NCI-H446 (cell line): ENCODE measurements at regions not wholly inside any gene's neighbourhood (a gene's known extent, or its start where the extent isn't known, plus 50 kb on each side); places are given as distances from the start of the nearest gene placed in this dataset.

Source experiments
- DNase-seq, 2 experiments: peaks; one replicate each; lab custom pipeline; 2025; lab: John Stamatoyannopoulos, UW

GRCh38 chr7:68478326-68478725 is 1119.9 kb upstream of the AUTS2 start:
- DNase-seq, result no peak

GRCh38 chr7:68482800-68483199 is 1115.5 kb upstream of the AUTS2 start:
- DNase-seq, result no peak

GRCh38 chr7:68484731-68485130 is 1113.5 kb upstream of the AUTS2 start:
- DNase-seq, result no peak

- no peak for DNase-seq
These were observed 1112.9 kb upstream of the AUTS2 start for GRCh38 chr7:68485253-68485917.

- no peak for DNase-seq
These were observed 1109.8 kb upstream of the AUTS2 start for GRCh38 chr7:68488341-68489060.

- DNase-seq, result no peak
These were observed 1106.5 kb upstream of the AUTS2 start for GRCh38 chr7:68491523-68492358.

GRCh38 chr7:68492359-68492690 is 1106.0 kb upstream of the AUTS2 start:
- no peak for DNase-seq

GRCh38 chr7:68503400-68503799 is 1094.9 kb upstream of the AUTS2 start:
- DNase-seq, result no peak

GRCh38 chr7:68504716-68505115 is 1093.6 kb upstream of the AUTS2 start:
- DNase-seq, result no peak

- DNase-seq, result no peak
These were observed 1092.6 kb upstream of the AUTS2 start for GRCh38 chr7:68505721-68506120.

GRCh38 chr7:68507668-68508067 is 1090.6 kb upstream of the AUTS2 start:
- no peak for DNase-seq

- no peak for DNase-seq
These were observed 1089.2 kb upstream of the AUTS2 start for GRCh38 chr7:68509054-68509453.

GRCh38 chr7:68509603-68510002 is 1088.7 kb upstream of the AUTS2 start:
- DNase-seq, result no peak

GRCh38 chr7:68511281-68511680 is 1087.0 kb upstream of the AUTS2 start:
- no peak for DNase-seq

GRCh38 chr7:68512466-68512865 is 1085.8 kb upstream of the AUTS2 start:
- DNase-seq, result no peak

- DNase-seq, result no peak
These were observed 1080.2 kb upstream of the AUTS2 start for GRCh38 chr7:68518060-68518459.

GRCh38 chr7:68524126-68524525 is 1074.1 kb upstream of the AUTS2 start:
- DNase-seq, result no peak

- no peak for DNase-seq
These were observed 1069.1 kb upstream of the AUTS2 start for GRCh38 chr7:68529221-68529620.

GRCh38 chr7:68535266-68535665 is 1063.0 kb upstream of the AUTS2 start:
- DNase-seq, result no peak

- no peak for DNase-seq
These were observed 1061.1 kb upstream of the AUTS2 start for GRCh38 chr7:68537051-68537773.

- DNase-seq, result no peak
These were observed 1060.6 kb upstream of the AUTS2 start for GRCh38 chr7:68537774-68538071.

- no peak for DNase-seq
These were observed 1055.4 kb upstream of the AUTS2 start for GRCh38 chr7:68542831-68543230.

GRCh38 chr7:68544851-68545250 is 1053.4 kb upstream of the AUTS2 start:
- DNase-seq, result no peak
